Right lobe of liver (tissue), 6 donors: ENCODE measurements at regions not wholly inside any gene's neighbourhood (a gene's known extent, or its start where the extent isn't known, plus 50 kb on each side); places are given as distances from the start of the nearest gene placed in this dataset.
A peak's percentile ranks its signal among the peaks of the same experiment; 100 is the strongest.

Source experiments
- ATAC-seq, 4 donors: fragments of 200-7000 bp; cut with Tn5 transposase; one replicate each; pipeline ENCODE4 v1.9.1; 2020; ENCODE audit warnings: mild to moderate bottlenecking in 4 of 4, moderate library complexity in 4 of 4
- DNase-seq, 3 donors: peaks; one replicate each; pipeline ENCODE4 v3.0.0-alpha.2; 2020
- H3K27ac ChIP-seq, 3 donors: fragments of 200-600 bp; one replicate each; pipeline ENCODE4 v1.8.0; 2022
- H3K27me3 ChIP-seq, 2 donors: fragments of 200-600 bp; one replicate each; pipeline ENCODE4 v1.8.0; 2022
- H3K36me3 ChIP-seq, 4 donors: fragments of 200-600 bp; sonication (generic) in 1 of 4; one replicate each; pipeline versions ENCODE4 v1.5.1 to v1.8.0; 2017 to 2022; ENCODE audit warnings: control low read depth in 1 of 4
- H3K4me1 ChIP-seq, 4 donors: fragments of 200-600 bp; sonication (generic) in 1 of 4; one replicate each; pipeline versions ENCODE4 v1.5.1 to v1.8.0; 2017 to 2022; ENCODE audit warnings: control low read depth in 1 of 4
- H3K4me3 ChIP-seq, 3 donors: fragments of 200-600 bp; one replicate each; pipeline ENCODE4 v1.8.0; 2022
- H3K9me3 ChIP-seq, 4 donors: fragments of 200-600 bp; sonication (generic) in 1 of 4; one replicate each; pipeline versions ENCODE4 v1.5.1 to v1.8.0; 2017 to 2022; ENCODE audit warnings: control low read depth in 1 of 4
- POLR2A ChIP-seq: fragments of 450-650 bp; IDR thresholded peaks from one replicate; pipeline ENCODE4 v1.6.1; 2017; ENCODE audit warnings: antibody characterized with exemption, mild to moderate bottlenecking
- WGBS: methylation state at CpG from one replicate; pipeline ENCODE4 v1.1.6; 2018; ENCODE audit warnings: low coverage, low lambda C conversion rate; ENCODE audit not compliant: insufficient coverage; ENCODE audit errors: missing lambda C conversion rate; 5-methylcytosine and 5-hydroxymethylcytosine counted together
- intact Hi-C, 2 donors: fragments of 100-400 bp; cut with DNase I; formaldehyde crosslinking; loops; one replicate each; pipeline versions ENCODE4 v1.11.2 to v1.14.1; 2022
- TF ChIP-seq, protein P1 (sequence below), 4 donors: fragments of 200-600 bp in 3 of 4; fragments of 450-650 bp in 1 of 4; IDR thresholded peaks; one replicate each; pipeline versions ENCODE4 v1.5.1 to v1.8.0; 2016 to 2022; ENCODE audit warnings: antibody characterized with exemption in 4 of 4, mild to moderate bottlenecking in 2 of 4
- donor health status: DM: no; HTN: yes; CAD: no.
- donor health status: DM: no; HTN: no; CAD: no.
- donor health status: DM: no; HTN: no; CAD: no.
- donor health status: DM: no; HTN: yes; CAD: no.
- donor health status: DM: no; HTN: yes; CAD: no.

DNA sequence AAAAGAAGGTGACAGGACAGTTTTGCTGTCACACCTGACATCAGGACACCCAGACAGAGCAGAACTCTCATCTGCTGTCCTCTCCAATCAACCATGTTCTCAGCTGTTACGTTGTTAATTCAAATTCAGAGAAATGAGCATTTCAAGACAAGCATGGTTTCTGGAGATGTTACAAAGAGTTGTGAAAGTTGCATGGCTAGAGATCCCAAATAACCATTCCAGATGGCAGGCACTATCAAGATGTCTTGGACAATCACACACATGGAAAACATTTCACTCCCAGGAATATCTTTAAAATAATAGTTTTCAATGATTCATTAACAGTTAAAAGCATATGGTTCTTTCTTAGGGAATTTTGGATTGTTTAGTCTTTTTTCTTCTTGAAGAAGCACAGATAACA lies 533.1 kb downstream of the AGTPBP1 start:
- Histone ChIP-seq H3K27me3 (no peaks in the 10 kb centered on the region), H3K27ac (no peak overlapping the region), H3K4me1 (no peaks in the 10 kb centered on the region), H3K4me3 (no peak overlapping the region), H3K9me3 (no peaks in the 10 kb centered on the region), H3K36me3 (no peaks in the 10 kb centered on the region)
- WGBS, result 70% methylated on average over 1 of the region's 1 CpG
- no peak for DNase-seq
- intact Hi-C loops, result no loop called here
- no peak for TF ChIP-seq POLR2A
- TF ChIP-seq, protein P1, sequence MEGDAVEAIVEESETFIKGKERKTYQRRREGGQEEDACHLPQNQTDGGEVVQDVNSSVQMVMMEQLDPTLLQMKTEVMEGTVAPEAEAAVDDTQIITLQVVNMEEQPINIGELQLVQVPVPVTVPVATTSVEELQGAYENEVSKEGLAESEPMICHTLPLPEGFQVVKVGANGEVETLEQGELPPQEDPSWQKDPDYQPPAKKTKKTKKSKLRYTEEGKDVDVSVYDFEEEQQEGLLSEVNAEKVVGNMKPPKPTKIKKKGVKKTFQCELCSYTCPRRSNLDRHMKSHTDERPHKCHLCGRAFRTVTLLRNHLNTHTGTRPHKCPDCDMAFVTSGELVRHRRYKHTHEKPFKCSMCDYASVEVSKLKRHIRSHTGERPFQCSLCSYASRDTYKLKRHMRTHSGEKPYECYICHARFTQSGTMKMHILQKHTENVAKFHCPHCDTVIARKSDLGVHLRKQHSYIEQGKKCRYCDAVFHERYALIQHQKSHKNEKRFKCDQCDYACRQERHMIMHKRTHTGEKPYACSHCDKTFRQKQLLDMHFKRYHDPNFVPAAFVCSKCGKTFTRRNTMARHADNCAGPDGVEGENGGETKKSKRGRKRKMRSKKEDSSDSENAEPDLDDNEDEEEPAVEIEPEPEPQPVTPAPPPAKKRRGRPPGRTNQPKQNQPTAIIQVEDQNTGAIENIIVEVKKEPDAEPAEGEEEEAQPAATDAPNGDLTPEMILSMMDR (IDR thresholded peaks at IDR 0.05), result no peak
- ATAC-seq, result no peak

- H3K27me3 ChIP-seq, result no peaks in the 10 kb centered on the region
- intact Hi-C loops, result no loop called here
- H3K4me1 ChIP-seq, result peaks cover 0 to 6% (median 0%) of the 10 kb centered on the region in 4 donors
- WGBS, result 57% methylated on average over 2 of the region's 3 CpGs
- DNase-seq (no peak), ATAC-seq (no peak)
- H3K27ac ChIP-seq, result no peak overlapping the region
- no peaks in the 10 kb centered on the region for H3K9me3 ChIP-seq
- no peak for TF ChIP-seq POLR2A
- TF ChIP-seq, protein P1 (IDR thresholded peaks at IDR 0.05), result no peak
- no peaks in the 10 kb centered on the region for H3K36me3 ChIP-seq
- H3K4me3 ChIP-seq, result no peak overlapping the region
Observed at GRCh38 chr9:85204176-85204575, 534.6 kb downstream of the NTRK2 start.

- DNase-seq (no peak), ATAC-seq (no peak)
- WGBS, result 27% methylated on average over 3 of the region's 3 CpGs
- intact Hi-C loops, result no loop called here
- no peaks in the 10 kb centered on the region for H3K27me3 ChIP-seq
- no peak overlapping the region for H3K4me3 ChIP-seq
- H3K27ac ChIP-seq, result no peak overlapping the region
- H3K4me1 ChIP-seq, result peaks cover 0 to 6% (median 0%) of the 10 kb centered on the region in 4 donors
- TF ChIP-seq, protein P1 (IDR thresholded peaks at IDR 0.05), result no peak
- no peak for TF ChIP-seq POLR2A
- H3K36me3 ChIP-seq, result no peaks in the 10 kb centered on the region
- H3K9me3 ChIP-seq, result no peaks in the 10 kb centered on the region
Observed at GRCh38 chr9:85202596-85202995, 533.1 kb downstream of the NTRK2 start.

DNA sequence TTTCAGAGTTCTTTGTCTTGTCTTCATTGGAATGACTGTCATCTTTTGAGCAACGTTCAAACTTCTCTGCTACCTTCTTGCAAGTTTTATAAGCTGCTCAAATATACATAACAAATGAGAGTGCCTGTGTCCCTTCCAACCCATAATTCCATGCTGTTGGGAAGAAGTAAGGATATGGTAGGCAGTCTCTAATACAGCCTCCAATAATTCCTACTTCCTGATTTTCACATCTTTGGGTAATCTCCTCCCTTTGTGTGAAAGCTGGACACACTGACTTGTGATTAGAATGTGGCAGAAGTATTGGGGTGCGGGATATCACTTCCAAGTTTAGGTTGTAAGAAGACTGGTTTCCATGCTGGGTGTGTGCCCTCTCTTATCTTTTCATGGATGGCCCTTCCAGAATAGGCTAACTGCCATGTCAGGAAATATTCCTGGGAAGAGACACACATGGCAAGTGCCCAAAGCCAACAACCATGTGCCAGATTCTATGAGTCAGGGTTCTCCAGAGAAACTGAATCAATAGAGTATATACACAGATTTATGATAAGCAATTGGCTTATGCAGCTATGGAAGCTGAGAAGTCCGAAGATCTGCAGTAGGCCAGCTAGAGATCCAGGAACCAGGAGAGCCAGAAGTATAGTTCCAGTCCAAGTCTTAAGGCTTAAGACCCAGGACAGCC lies 531.3 kb downstream of the NTRK2 start:
- intact Hi-C loops, result no loop called here
- Histone ChIP-seq H3K36me3 (no peaks in the 10 kb centered on the region), H3K27ac (no peak overlapping the region), H3K27me3 (no peaks in the 10 kb centered on the region), H3K4me3 (no peak overlapping the region), H3K4me1 (peaks cover 0 to 6% (median 0%) of the 10 kb centered on the region in 4 donors), H3K9me3 (no peaks in the 10 kb centered on the region)
- DNase-seq (peak in 2 of 3 donors; percentile 29 to 48), ATAC-seq (peak; percentile 61 to 91 (median 84))
- 49% methylated on average over 3 of the region's 3 CpGs for WGBS
- TF ChIP-seq, protein P1 (IDR thresholded peaks at IDR 0.05), result no peak
- no peak for TF ChIP-seq POLR2A
